ENCODE measurements at regions not wholly inside any gene's neighbourhood (a gene's known extent, or its start where the extent isn't known, plus 50 kb on each side); places are given as distances from the start of the nearest gene placed in this dataset.

DNA sequence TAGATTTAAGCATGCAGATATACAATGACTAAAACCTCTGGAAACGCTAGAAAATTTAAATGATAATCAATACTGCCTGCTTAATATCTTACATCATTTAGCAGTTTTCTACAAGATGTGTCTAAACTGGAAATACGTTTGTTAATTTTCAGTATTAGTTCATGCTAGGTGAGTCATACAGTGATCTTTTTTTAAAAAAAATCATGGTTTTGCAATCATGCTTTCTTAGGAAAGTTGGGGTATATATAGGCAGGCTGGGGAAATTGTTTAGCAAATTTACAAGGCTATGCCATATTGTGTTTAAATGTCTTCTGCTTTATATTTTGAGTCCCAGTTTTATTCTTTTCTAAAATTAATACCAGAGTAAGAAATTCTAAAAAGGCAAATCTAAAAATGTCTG lies 245.4 kb upstream of the SPRY2 start:
- H3K4me3 ChIP-seq (ENCODE audit: low read depth, low read length, poor library complexity, severe bottlenecking), result no peak overlapping the region
- H3K79me2 ChIP-seq (ENCODE audit: insufficient read depth, low read depth, low read length), result no peaks in the 10 kb centered on the region
- intact Hi-C loops (cut with micrococcal nuclease; ENCODE audit: unreplicated experiment), result no loop called here
- TF ChIP-seq EZH2phosphoT487 (IDR thresholded peaks at IDR 0.05; ENCODE audit: borderline replicate concordance, low read depth, low read length), result no peak
- TF ChIP-seq, protein P1, sequence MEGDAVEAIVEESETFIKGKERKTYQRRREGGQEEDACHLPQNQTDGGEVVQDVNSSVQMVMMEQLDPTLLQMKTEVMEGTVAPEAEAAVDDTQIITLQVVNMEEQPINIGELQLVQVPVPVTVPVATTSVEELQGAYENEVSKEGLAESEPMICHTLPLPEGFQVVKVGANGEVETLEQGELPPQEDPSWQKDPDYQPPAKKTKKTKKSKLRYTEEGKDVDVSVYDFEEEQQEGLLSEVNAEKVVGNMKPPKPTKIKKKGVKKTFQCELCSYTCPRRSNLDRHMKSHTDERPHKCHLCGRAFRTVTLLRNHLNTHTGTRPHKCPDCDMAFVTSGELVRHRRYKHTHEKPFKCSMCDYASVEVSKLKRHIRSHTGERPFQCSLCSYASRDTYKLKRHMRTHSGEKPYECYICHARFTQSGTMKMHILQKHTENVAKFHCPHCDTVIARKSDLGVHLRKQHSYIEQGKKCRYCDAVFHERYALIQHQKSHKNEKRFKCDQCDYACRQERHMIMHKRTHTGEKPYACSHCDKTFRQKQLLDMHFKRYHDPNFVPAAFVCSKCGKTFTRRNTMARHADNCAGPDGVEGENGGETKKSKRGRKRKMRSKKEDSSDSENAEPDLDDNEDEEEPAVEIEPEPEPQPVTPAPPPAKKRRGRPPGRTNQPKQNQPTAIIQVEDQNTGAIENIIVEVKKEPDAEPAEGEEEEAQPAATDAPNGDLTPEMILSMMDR (conservative IDR thresholded peaks at IDR 0.05; ENCODE audit: low read length), result no peak
- H3K9me2 ChIP-seq (ENCODE audit: insufficient read depth, low read length), result no peaks in the 10 kb centered on the region
- BruUV-seq (replicated peaks), result no TSS peak
- H3K27ac ChIP-seq (ENCODE audit: low read depth, low read length, poor library complexity, severe bottlenecking), result no peak overlapping the region
- DNase-seq (ENCODE audit: low spot score), result no peak
- H3K4me2 ChIP-seq (ENCODE audit: low read length), result no peak overlapping the region
- ChIA-PET POLR2A (no interaction called here), CTCF (ENCODE audit: unreplicated experiment) (no interaction called here)
- H4K20me1 ChIP-seq (ENCODE audit: insufficient read depth, low read length), result no peaks in the 10 kb centered on the region
- no peak overlapping the region for H2AFZ ChIP-seq (ENCODE audit: low read length)
- no peaks in the 10 kb centered on the region for H3K36me3 ChIP-seq (ENCODE audit: insufficient read depth, low read length)
- no peaks in the 10 kb centered on the region for H3K4me1 ChIP-seq (ENCODE audit: insufficient read depth, low read length, poor library complexity, severe bottlenecking)
- no peaks in the 10 kb centered on the region for H3K9me3 ChIP-seq (ENCODE audit: low read length)

DNA sequence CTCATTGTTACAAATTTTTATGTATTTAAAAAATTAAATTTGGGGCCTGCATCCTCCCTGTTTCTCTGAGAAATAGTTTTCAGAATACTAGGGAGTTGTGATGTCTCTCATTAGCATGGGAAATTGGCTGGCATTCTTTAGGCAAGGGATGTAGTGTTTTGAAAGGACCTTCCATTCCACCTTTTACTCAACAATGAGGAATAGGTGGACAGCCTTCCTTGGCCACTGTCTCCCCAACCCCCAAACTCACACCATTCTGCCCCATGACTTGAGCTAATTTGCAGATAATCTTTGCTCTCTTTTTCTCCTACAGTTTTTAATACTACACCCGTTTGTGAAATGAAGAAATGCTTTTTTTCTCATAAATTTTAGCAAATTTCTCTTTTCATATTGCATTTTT lies 244.6 kb upstream of the SPRY2 start:
- BruUV-seq (replicated peaks), result no TSS peak
- no peak for DNase-seq (ENCODE audit: low spot score)
- Histone ChIP-seq H3K4me3 (ENCODE audit: low read depth, low read length, poor library complexity, severe bottlenecking) (no peak overlapping the region), H3K27ac (ENCODE audit: low read depth, low read length, poor library complexity, severe bottlenecking) (no peak overlapping the region), H3K4me1 (ENCODE audit: insufficient read depth, low read length, poor library complexity, severe bottlenecking) (no peaks in the 10 kb centered on the region), H3K9me2 (ENCODE audit: insufficient read depth, low read length) (no peaks in the 10 kb centered on the region), H2AFZ (ENCODE audit: low read length) (no peak overlapping the region), H3K36me3 (ENCODE audit: insufficient read depth, low read length) (no peaks in the 10 kb centered on the region), H3K79me2 (ENCODE audit: insufficient read depth, low read depth, low read length) (no peaks in the 10 kb centered on the region), H3K4me2 (ENCODE audit: low read length) (no peak overlapping the region), H4K20me1 (ENCODE audit: insufficient read depth, low read length) (no peaks in the 10 kb centered on the region), H3K9me3 (ENCODE audit: low read length) (no peaks in the 10 kb centered on the region)
- ChIA-PET CTCF (ENCODE audit: unreplicated experiment) (no interaction called here), POLR2A (no interaction called here)
- TF ChIP-seq EZH2phosphoT487 (IDR thresholded peaks at IDR 0.05; ENCODE audit: borderline replicate concordance, low read depth, low read length), result no peak
- TF ChIP-seq, protein P1 (conservative IDR thresholded peaks at IDR 0.05; ENCODE audit: low read length), result no peak
- intact Hi-C loops (cut with micrococcal nuclease; ENCODE audit: unreplicated experiment), result no loop called here

DNA sequence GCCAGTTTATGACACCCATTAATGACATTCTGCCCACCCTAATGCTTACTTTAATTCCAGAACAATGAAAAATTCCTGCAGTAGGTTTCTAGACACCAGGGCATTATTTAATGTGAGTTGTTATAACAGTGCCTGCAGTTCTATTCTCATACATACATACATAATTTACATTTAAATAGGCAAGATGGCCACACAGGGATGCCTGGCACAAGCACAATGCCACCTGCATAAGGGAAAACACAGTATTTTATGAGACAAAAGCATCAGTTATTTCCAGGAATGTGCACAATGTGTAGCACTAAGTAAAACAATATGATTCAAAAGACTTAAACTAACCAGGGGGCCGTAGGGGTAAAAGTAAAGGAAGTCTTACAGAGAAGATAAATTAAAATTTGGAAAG lies 243.9 kb upstream of the SPRY2 start:
- TF ChIP-seq EZH2phosphoT487 (IDR thresholded peaks at IDR 0.05; ENCODE audit: borderline replicate concordance, low read depth, low read length), result no peak
- TF ChIP-seq, protein P1 (conservative IDR thresholded peaks at IDR 0.05; ENCODE audit: low read length), result no peak
- H4K20me1 ChIP-seq (ENCODE audit: insufficient read depth, low read length), result no peaks in the 10 kb centered on the region
- H3K9me2 ChIP-seq (ENCODE audit: insufficient read depth, low read length), result no peaks in the 10 kb centered on the region
- no peaks in the 10 kb centered on the region for H3K9me3 ChIP-seq (ENCODE audit: low read length)
- H2AFZ ChIP-seq (ENCODE audit: low read length), result no peak overlapping the region
- ChIA-PET CTCF (ENCODE audit: unreplicated experiment) (no interaction called here), POLR2A (no interaction called here)
- no peak overlapping the region for H3K4me3 ChIP-seq (ENCODE audit: low read depth, low read length, poor library complexity, severe bottlenecking)
- H3K79me2 ChIP-seq (ENCODE audit: insufficient read depth, low read depth, low read length), result no peaks in the 10 kb centered on the region
- intact Hi-C loops (cut with micrococcal nuclease; ENCODE audit: unreplicated experiment), result no loop called here
- no peak overlapping the region for H3K4me2 ChIP-seq (ENCODE audit: low read length)
- H3K4me1 ChIP-seq (ENCODE audit: insufficient read depth, low read length, poor library complexity, severe bottlenecking), result no peaks in the 10 kb centered on the region
- BruUV-seq (replicated peaks), result no TSS peak
- DNase-seq (ENCODE audit: low spot score), result no peak
- H3K27ac ChIP-seq (ENCODE audit: low read depth, low read length, poor library complexity, severe bottlenecking), result no peak overlapping the region
- no peaks in the 10 kb centered on the region for H3K36me3 ChIP-seq (ENCODE audit: insufficient read depth, low read length)
